ENCODE measurements at regions not wholly inside any gene's neighbourhood (a gene's known extent, or its start where the extent isn't known, plus 50 kb on each side); places are given as distances from the start of the nearest gene placed in this dataset.

- 89% methylated on average over 3 of the region's 3 CpGs; no CpG with 5 or more reads in 1 of the 2 experiments for WGBS, 2 experiments (ENCODE audit: extremely low coverage in 1 of 2, insufficient coverage in 1 of 2, insufficient read length in 1 of 2, insufficient replicate concordance in 2 of 2, low coverage in 1 of 2, low lambda C conversion rate in 2 of 2, missing lambda C conversion rate in 1 of 2)
- Histone ChIP-seq H2BK20ac (ENCODE audit: low read length) (no peak overlapping the region), H3K36me3 (ENCODE audit: control insufficient read depth in 2 of 4, insufficient read depth in 4 of 4, low read length in 3 of 4) (no peaks in the 10 kb centered on the region), H3K4ac (replicated peaks; ENCODE audit: insufficient read length, low read depth, low read length) (no peak overlapping the region), H4K91ac (replicated peaks; ENCODE audit: insufficient read length, low read length) (no peak overlapping the region), H3K4me2 (ENCODE audit: insufficient read depth in 1 of 2, low read depth in 2 of 2, low read length in 2 of 2) (no peak overlapping the region), H2AFZ (ENCODE audit: low read length) (no peak overlapping the region), H3K23me2 (ENCODE audit: low read depth, low read length) (no peaks in the 10 kb centered on the region), H3K18ac (ENCODE audit: extremely low read depth, low read length) (no peak overlapping the region), H3K9ac (replicated peaks in 1 of 4; ENCODE audit: extremely low read depth in 1 of 4, low read depth in 3 of 4, low read length in 3 of 4) (no peak overlapping the region), H3K79me1 (ENCODE audit: low read depth, low read length) (no peaks in the 10 kb centered on the region), H2BK15ac (ENCODE audit: low read length) (no peak overlapping the region), H2BK5ac (ENCODE audit: low read depth, low read length) (no peak overlapping the region), H2BK120ac (replicated peaks; ENCODE audit: low read depth, low read length) (no peak overlapping the region), H3K27ac (ENCODE audit: low read depth, low read length) (no peak overlapping the region), H3K14ac (ENCODE audit: insufficient read length) (no peak overlapping the region), H3K23ac (ENCODE audit: insufficient read length) (no peak overlapping the region), H3K4me3 (ENCODE audit: extremely low read depth in 1 of 4, insufficient read depth in 2 of 4, low read depth in 3 of 4, low read length in 4 of 4) (no peak overlapping the region), H4K5ac (ENCODE audit: insufficient read length, low read depth, low read length) (no peak overlapping the region), H3K9me3 (ENCODE audit: insufficient read depth in 2 of 2, low read depth in 1 of 2, low read length in 1 of 2) (0 out of 4 replicates have a peak, but pooled peaks cover 0 to 2% of the 10 kb centered on the region in 2 experiments), H3K56ac (replicated peaks; ENCODE audit: insufficient read length, low read depth, low read length) (no peak overlapping the region), H2AK5ac (ENCODE audit: low read depth, low read length) (no peak overlapping the region), H4K8ac (ENCODE audit: extremely low read depth, insufficient read depth, low read length) (no peak overlapping the region), H3K27me3 (replicated peaks in 1 of 4; ENCODE audit: control insufficient read depth in 3 of 4, extremely low read depth in 1 of 4, insufficient read depth in 3 of 4, low read length in 3 of 4) (no peaks in the 10 kb centered on the region), H4K20me1 (replicated peaks in 1 of 2; ENCODE audit: control insufficient read depth in 1 of 2, insufficient read depth in 2 of 2, low read length in 2 of 2) (no peaks in the 10 kb centered on the region), H2BK12ac (ENCODE audit: low read depth, low read length) (no peak overlapping the region), H3K4me1 (replicated peaks in 1 of 4; ENCODE audit: control insufficient read depth in 3 of 4, insufficient read depth in 4 of 4, low read length in 3 of 4) (no peaks in the 10 kb centered on the region; a peak in 1 of 7 replicates), H3K79me2 (ENCODE audit: control insufficient read depth in 1 of 2, insufficient read depth in 2 of 2, low read length in 2 of 2) (no peaks in the 10 kb centered on the region)
- ChIA-PET CTCF (ENCODE audit: partially characterized antibody) (interaction anchor here (0.7 to 0.8 kb wide), 2 partner anchors 178 to 271 kb away, joined by 3 read pairs; no protein-coding TSS in a partner anchor), POLR2A (ENCODE audit: partially characterized antibody) (no interaction called here)
- TF ChIP-seq BACH1 (IDR thresholded peaks at IDR 0.05; ENCODE audit: low read length), result no peak
- FAIRE-seq (no peak), DNase-seq (ENCODE audit: low read depth in 1 of 2, low spot score in 2 of 2) (no peak)
Observed at GRCh38 chr10:43953672-43954071, 305.0 kb upstream of the ZNF32 start.

Data from H1 (cell line).